ENCODE measurements at regions not wholly inside any gene's neighbourhood (a gene's known extent, or its start where the extent isn't known, plus 50 kb on each side); places are given as distances from the start of the nearest gene placed in this dataset.

- no peak for TF ChIP-seq EZH2 (IDR thresholded peaks at IDR 0.05; ENCODE audit: low read depth)
- TF ChIP-seq, protein P1, sequence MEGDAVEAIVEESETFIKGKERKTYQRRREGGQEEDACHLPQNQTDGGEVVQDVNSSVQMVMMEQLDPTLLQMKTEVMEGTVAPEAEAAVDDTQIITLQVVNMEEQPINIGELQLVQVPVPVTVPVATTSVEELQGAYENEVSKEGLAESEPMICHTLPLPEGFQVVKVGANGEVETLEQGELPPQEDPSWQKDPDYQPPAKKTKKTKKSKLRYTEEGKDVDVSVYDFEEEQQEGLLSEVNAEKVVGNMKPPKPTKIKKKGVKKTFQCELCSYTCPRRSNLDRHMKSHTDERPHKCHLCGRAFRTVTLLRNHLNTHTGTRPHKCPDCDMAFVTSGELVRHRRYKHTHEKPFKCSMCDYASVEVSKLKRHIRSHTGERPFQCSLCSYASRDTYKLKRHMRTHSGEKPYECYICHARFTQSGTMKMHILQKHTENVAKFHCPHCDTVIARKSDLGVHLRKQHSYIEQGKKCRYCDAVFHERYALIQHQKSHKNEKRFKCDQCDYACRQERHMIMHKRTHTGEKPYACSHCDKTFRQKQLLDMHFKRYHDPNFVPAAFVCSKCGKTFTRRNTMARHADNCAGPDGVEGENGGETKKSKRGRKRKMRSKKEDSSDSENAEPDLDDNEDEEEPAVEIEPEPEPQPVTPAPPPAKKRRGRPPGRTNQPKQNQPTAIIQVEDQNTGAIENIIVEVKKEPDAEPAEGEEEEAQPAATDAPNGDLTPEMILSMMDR (conservative IDR thresholded peaks at IDR 0.05) = no peak
These were observed 162.6 kb upstream of the CRIM1 start for GRCh38 chr2:36192983-36193382.

All from PC-9 (cell line).